ENCODE measurements at regions not wholly inside any gene's neighbourhood (a gene's known extent, or its start where the extent isn't known, plus 50 kb on each side); places are given as distances from the start of the nearest gene placed in this dataset.

- H3K36me3 ChIP-seq: no peaks in the 10 kb centered on the region
- TF ChIP-seq CTCF (IDR thresholded peaks at IDR 0.05): no peak
- no peaks in the 10 kb centered on the region for H3K4me1 ChIP-seq
- ATAC-seq (no peak), DNase-seq (no peak), FAIRE-seq (no peak)
- H3K27me3 ChIP-seq: no peaks in the 10 kb centered on the region
- H3K27ac ChIP-seq: no peak overlapping the region
- WGBS, 2 donors: 74 to 77% methylated on average over 7 of the region's 7 CpGs
- no peaks in the 10 kb centered on the region for H3K9me3 ChIP-seq
- intact Hi-C loops (cut with DNase I): no loop called here
- no peak overlapping the region for H3K4me3 ChIP-seq
Observed at GRCh38 chr22:19595532-19595931, 71.3 kb upstream of the CLDN5 start.

DNA sequence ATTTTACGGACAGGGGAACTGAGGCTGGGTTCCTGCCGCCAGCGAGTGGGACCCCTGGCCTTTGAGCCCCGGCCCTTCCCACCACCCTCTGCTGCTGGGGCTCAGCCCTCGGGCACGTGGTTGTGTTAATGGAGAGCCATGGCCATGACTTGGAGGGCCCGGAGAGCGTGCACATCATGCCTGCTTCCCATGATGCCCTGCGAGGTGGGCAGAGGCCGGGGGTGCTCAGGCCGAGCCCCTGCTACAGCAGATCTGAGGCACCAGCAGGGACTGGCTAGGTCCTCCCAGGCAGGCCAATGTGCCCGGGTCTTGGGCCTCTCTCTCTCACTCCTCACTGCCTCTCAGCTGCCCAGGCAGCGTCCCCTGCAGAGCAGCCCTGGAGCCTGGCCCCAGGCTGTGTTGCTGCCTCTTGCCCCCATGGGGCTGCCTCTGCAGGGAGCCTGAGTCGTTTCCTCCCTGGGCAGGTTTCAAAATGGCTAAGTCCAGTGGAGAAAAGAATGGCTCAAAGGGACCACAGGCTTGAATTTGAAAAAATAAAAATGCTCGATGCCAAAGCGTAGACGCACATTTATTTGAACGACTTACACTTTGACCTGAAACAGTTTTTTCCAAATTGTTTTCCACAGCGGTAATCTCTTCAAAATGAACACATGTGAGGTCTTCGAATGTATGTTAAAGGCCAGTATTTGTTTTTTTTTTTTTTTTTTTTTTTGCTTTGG lies 72.6 kb upstream of the CLDN5 start:
- FAIRE-seq (no peak), DNase-seq (no peak), ATAC-seq (no peak)
- TF ChIP-seq CTCF (IDR thresholded peaks at IDR 0.05): no peak
- intact Hi-C loops (cut with DNase I): no loop called here
- Histone ChIP-seq H3K9me3 (no peaks in the 10 kb centered on the region), H3K4me1 (no peaks in the 10 kb centered on the region), H3K36me3 (no peaks in the 10 kb centered on the region), H3K27ac (no peak overlapping the region), H3K4me3 (no peak overlapping the region), H3K27me3 (no peaks in the 10 kb centered on the region)
- WGBS, 2 donors: 60 to 69% methylated on average over 19 to 20 of the region's 20 CpGs

- intact Hi-C loops (cut with DNase I): no loop called here
- 63 to 65% methylated on average over 7 of the region's 7 CpGs for WGBS, 2 donors
- H3K36me3 ChIP-seq: no peaks in the 10 kb centered on the region
- ATAC-seq (no peak), FAIRE-seq (no peak), DNase-seq (no peak)
- no peaks in the 10 kb centered on the region for H3K9me3 ChIP-seq
- no peak for TF ChIP-seq CTCF (IDR thresholded peaks at IDR 0.05)
- no peaks in the 10 kb centered on the region for H3K4me1 ChIP-seq
- H3K27ac ChIP-seq: no peak overlapping the region
- H3K27me3 ChIP-seq: no peaks in the 10 kb centered on the region
- H3K4me3 ChIP-seq: no peak overlapping the region
Observed at GRCh38 chr22:19597399-19597735, 73.2 kb upstream of the CLDN5 start.

GRCh38 chr22:19598054-19598855 lies 74.0 kb upstream of the CLDN5 start:
- Histone ChIP-seq H3K36me3 (no peaks in the 10 kb centered on the region), H3K27ac (no peak overlapping the region), H3K27me3 (no peaks in the 10 kb centered on the region), H3K9me3 (no peaks in the 10 kb centered on the region), H3K4me1 (no peaks in the 10 kb centered on the region), H3K4me3 (no peak overlapping the region)
- no peak for ATAC-seq
- no peak for DNase-seq
- 41 to 45% methylated on average over 10 of the region's 10 CpGs for WGBS, 2 donors
- no peak for TF ChIP-seq CTCF (IDR thresholded peaks at IDR 0.05)
- no peak for FAIRE-seq
- intact Hi-C loops (cut with DNase I): no loop called here

- H3K27me3 ChIP-seq: no peaks in the 10 kb centered on the region
- no peak for ATAC-seq
- no peak for FAIRE-seq
- H3K36me3 ChIP-seq: no peaks in the 10 kb centered on the region
- no peaks in the 10 kb centered on the region for H3K9me3 ChIP-seq
- DNase-seq: no peak
- no peak for TF ChIP-seq CTCF (IDR thresholded peaks at IDR 0.05)
- no peak overlapping the region for H3K27ac ChIP-seq
- H3K4me1 ChIP-seq: no peaks in the 10 kb centered on the region
- no peak overlapping the region for H3K4me3 ChIP-seq
- intact Hi-C loops (cut with DNase I): no loop called here
- 74 to 91% methylated on average over 5 of the region's 5 CpGs for WGBS, 2 donors
Observed at GRCh38 chr22:19599004-19599403, 74.8 kb upstream of the CLDN5 start.

Measured in pancreas (tissue), 10 donors.